GM18508 (cell line): ENCODE measurements at regions not wholly inside any gene's neighbourhood (a gene's known extent, or its start where the extent isn't known, plus 50 kb on each side); places are given as distances from the start of the nearest gene placed in this dataset.

Source experiments
- ATAC-seq: cut with Tn5 transposase; IDR thresholded peaks from one replicate; pipeline ENCODE4 v1.9.1; 2021; ENCODE audit warnings: moderate number of reproducible peaks; ENCODE audit not compliant: insufficient read depth, unreplicated experiment

DNA sequence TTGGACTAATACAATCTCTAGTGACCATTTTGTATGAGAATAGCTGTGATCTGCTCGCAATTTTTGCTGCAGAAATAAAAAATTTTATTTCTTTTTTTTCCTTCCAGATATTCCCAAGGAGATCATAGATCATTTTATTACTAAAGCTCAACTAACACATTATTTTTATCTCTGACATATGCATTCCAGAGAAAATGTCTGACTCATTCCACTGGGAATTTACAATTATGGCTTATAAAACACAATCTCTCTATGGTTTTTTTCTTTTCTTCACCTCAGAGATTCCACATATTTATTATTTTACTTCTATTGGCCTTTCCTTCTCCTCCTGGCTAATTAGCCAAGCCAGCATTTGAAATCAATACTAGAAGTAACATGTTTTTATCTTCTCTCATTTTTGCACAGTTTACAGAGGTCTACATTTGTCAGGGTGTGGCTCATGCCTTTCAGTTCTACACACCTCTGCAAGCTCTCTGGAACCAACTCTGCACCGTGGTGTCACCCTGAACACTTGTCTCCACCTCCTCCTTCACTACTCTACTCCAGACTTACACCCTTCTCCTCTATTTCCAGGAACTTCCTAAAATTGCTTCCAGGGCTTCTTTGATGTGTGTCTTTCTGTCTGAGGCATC lies 59.8 kb upstream of the GPM6A start:
- ATAC-seq, result no peak

GRCh38 chr4:175873707-175874106 lies 61.6 kb upstream of the GPM6A start:
- no peak for ATAC-seq

- no peak for ATAC-seq
Measured at GRCh38 chr4:175874306-175874705, 62.2 kb upstream of the GPM6A start.

DNA sequence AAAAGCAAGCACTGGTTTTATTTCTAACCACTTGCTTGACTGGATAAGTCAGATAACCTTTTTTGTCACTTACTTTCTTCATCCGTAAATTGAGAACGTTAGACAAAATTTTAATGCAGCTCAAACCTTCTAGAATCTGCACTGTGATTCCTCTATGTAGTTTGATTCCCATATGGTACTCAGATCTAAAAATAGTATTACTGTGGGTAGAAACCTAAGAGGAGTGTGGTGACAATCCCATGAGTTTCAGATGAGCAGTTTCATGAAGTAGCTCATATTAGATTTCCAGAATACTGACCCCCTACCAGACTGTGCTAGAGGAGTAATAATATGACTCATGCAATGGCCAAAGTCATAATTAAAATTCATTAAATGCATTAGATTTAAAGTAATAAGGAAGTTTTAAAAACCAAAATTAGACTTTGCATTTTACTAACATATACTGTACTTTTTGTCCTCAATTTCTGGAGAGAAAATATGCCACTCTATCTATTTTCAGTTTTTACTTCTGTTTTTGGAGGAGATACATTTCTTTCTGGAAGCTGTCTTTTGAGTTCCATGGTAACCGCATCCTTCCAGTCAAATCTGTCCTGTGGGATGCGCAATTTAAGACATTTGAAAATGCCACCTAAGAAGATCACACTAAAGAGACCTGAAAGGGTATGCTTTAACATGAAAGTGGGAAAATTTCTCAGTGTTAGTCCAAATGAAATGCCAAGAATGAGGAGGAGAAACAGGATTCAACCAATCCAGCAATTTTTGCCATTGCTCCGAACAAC lies 64.1 kb upstream of the GPM6A start:
- ATAC-seq, result no peak

GRCh38 chr4:175882891-175883290 lies 70.8 kb upstream of the GPM6A start:
- no peak for ATAC-seq

DNA sequence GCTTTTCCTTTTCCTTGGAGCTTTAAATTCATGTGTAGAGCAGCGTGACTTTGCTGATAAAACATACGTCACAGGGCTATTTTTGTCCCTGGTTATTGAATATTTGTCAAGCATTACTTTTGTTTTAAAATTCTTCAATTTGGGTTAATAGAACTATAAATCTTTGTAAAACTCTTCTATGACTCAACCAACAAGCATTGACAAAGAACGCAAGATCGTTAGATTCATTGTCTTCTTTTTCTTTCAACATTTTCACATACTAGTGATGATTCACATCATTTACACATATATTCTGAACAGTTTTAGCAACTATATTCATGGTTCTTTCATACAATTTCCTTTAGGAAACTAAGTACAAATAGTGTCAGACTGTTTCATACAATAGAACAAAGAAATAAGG lies 72.0 kb upstream of the GPM6A start:
- ATAC-seq, result no peak

GRCh38 chr4:175891231-175891630 lies 79.2 kb upstream of the GPM6A start:
- ATAC-seq, result no peak

- ATAC-seq, result no peak
Measured at GRCh38 chr4:175891851-175892250, 79.8 kb upstream of the GPM6A start.

- ATAC-seq, result no peak
Measured at GRCh38 chr4:175905925-175906324, 93.9 kb upstream of the GPM6A start.

GRCh38 chr4:175906384-175906783 lies 94.3 kb upstream of the GPM6A start:
- ATAC-seq, result no peak

- no peak for ATAC-seq
Measured at GRCh38 chr4:175910700-175911099, 98.6 kb upstream of the GPM6A start.

DNA sequence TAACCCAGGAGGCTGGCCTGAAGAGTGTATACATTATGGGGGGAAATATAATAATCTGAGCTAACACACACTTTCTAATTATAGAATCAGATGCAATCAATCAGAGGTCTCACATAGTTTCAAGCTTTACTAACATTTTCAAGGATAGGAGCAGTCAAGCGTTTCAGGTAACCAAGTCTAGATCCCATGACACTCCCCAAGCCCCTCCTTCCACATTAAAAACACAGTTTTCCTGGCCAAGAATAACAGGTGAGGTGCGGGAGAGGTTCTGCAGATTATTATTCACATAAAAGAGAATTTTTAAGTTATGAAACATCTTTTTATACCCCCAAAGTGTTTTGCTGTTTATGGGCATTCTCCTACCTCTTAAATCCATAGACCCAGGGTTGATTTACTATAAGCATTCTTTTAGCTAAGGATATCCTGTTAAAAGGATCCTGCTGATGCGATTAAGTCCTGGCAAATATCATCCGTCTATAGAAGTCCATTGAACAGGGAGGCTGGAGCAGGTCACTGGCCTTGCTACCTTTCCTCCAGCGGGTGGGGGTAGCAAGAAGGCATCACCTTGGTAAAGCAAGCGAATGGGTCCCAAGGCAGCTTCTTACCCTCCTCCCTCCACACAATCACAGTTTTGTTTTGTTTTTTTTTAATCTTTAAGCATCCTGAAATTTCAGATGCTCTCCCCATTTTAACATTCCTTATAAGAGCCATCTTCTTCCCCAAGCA lies 104.7 kb upstream of the GPM6A start:
- ATAC-seq, result no peak

- no peak for ATAC-seq
Measured at GRCh38 chr4:175927121-175927520, 115.1 kb upstream of the GPM6A start.

DNA sequence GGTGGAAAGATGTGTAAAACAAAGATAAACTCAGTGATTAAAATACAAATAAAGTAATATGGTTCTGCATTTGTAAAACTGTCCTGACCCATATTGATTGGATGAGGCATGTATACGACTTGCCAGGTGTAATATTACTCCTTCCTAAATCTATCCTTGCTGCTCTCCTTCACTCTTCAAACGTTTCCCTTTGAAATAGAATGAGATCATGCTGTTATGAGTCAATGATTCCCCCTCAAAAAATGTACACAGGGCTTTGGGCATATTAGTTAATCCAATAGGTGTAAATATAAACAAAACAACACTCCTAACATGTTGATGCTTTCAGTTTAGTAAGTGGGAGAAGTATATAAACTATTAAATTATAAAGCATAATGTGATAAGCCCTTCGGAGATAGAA lies 117.4 kb upstream of the GPM6A start:
- ATAC-seq, result no peak

DNA sequence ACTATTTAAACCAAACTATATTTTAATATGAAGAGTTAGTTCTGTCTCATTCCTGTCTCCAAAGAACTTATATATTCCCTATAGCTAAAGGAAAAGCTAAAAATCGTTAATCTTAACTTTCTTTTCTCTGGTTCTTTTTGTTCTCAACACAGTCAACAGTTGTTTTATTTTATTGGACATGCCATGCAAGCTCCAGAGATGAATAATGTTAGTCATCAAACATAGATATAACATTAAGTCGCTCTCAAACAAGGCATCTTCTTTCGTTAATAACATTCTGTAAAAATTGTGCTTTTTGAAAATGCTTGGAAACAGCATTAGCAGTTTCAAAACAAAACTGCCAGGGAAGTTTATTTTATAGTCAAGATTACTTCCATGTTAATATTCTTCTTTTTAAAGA lies 117.9 kb upstream of the GPM6A start:
- no peak for ATAC-seq

- no peak for ATAC-seq
Measured at GRCh38 chr4:175930471-175930870, 118.4 kb upstream of the GPM6A start.

DNA sequence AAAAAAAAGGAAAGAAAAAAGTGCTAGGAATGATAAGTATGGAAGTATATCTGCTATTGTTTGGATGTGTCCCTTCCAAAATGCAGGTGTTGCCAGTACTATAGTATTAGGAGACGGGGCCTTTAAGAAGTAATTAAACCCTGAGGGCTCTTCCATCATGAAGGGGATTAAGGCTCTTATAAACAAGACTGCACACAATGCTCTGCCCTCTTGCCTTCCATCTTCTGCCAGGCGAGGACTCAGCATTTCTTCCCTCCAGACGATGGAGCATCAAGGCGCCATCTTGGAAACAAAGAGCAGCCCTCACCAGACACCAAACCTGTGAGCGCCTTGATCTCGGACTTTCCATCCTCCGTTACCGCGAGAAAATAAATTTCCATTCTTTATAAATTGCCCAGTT lies 120.1 kb upstream of the GPM6A start:
- no peak for ATAC-seq

DNA sequence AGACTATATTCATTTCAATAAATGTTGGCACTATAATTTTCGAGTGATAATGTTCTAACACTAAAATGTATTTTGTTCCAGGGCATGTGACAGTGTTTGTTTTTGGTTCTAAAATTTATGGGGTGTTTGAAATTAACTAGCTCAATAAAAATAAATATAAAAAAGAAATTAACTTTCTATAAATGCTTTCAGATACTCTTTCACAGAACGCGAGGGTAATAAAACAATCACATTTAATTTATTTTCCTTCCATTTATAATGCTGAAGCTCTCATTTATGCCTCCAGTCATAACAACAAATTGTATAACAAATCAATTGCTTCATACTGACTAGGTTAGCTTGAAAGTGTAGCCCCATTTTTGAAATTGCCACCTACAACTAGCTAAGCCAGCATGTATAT lies 122.4 kb upstream of the GPM6A start:
- ATAC-seq, result no peak

DNA sequence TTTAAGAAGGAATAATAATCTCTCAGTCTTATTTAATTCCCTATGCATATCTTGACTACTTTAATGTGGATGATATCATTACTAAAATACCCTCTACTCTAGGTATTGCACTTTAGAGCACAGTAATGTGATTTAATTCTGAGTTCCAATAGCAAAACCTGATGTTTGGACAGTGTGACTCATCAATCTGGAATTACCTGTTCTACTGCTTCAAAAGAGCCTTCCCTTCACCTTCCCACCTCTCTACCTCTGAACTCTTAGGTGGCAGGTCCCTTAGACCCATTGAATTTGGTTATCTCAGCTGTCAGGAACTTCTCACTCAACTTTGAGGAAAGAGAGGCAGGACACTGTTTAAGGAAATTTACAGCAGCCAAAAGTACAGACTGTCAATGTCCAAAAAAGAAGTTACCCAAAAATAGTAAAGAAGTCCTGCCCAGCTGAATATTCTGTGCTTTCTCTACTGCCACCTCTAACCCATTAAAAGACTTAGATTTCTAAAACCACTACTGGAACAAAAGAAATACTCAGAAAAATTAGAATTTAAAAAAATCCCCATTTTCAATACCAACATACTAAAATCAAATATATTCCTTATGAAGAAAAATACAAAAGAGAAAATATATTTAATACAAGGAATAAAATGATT lies 123.1 kb upstream of the GPM6A start:
- ATAC-seq, result no peak

GRCh38 chr4:175944126-175944910 lies 121.3 kb upstream of the WDR17 start:
- no peak for ATAC-seq
